ENCODE measurements at regions not wholly inside any gene's neighbourhood (a gene's known extent, or its start where the extent isn't known, plus 50 kb on each side); places are given as distances from the start of the nearest gene placed in this dataset.
A peak's percentile ranks its signal among the peaks of the same experiment; 100 is the strongest.

- Histone ChIP-seq H3K36me3 (no peaks in the 10 kb centered on the region), H3K27ac (peak overlapping the region; percentile 26 to 58), H3K4me1 (peaks cover 5 to 18% of the 10 kb centered on the region in 2 donors), H3K27me3 (no peaks in the 10 kb centered on the region), H3K9me3 (no peaks in the 10 kb centered on the region), H3K4me3 (no peak overlapping the region)
- TF ChIP-seq, protein P1, sequence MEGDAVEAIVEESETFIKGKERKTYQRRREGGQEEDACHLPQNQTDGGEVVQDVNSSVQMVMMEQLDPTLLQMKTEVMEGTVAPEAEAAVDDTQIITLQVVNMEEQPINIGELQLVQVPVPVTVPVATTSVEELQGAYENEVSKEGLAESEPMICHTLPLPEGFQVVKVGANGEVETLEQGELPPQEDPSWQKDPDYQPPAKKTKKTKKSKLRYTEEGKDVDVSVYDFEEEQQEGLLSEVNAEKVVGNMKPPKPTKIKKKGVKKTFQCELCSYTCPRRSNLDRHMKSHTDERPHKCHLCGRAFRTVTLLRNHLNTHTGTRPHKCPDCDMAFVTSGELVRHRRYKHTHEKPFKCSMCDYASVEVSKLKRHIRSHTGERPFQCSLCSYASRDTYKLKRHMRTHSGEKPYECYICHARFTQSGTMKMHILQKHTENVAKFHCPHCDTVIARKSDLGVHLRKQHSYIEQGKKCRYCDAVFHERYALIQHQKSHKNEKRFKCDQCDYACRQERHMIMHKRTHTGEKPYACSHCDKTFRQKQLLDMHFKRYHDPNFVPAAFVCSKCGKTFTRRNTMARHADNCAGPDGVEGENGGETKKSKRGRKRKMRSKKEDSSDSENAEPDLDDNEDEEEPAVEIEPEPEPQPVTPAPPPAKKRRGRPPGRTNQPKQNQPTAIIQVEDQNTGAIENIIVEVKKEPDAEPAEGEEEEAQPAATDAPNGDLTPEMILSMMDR (IDR thresholded peaks at IDR 0.05): no peak
- DNase-seq (ENCODE audit: low spot score in 2 of 2): no peak
- intact Hi-C loops (cut with DNase I): loop anchor here (5.0 kb wide), 2 partner anchors 97 to 122 kb away; partner anchors contain the start of gene DAB2
Observed at GRCh38 chr5:39519566-39520231, 94.9 kb upstream of the DAB2 start.

GRCh38 chr5:39519079-39519478 is 94.3 kb upstream of the DAB2 start:
- intact Hi-C loops (cut with DNase I): no loop called here
- Histone ChIP-seq H3K4me1 (peaks cover 5 to 18% of the 10 kb centered on the region in 2 donors), H3K36me3 (no peaks in the 10 kb centered on the region), H3K9me3 (no peaks in the 10 kb centered on the region), H3K4me3 (no peak overlapping the region), H3K27ac (peak overlapping the region in 1 of 2 donors; percentile 58), H3K27me3 (no peaks in the 10 kb centered on the region)
- TF ChIP-seq, protein P1 (IDR thresholded peaks at IDR 0.05): no peak
- no peak for DNase-seq (ENCODE audit: low spot score in 2 of 2)

DNA sequence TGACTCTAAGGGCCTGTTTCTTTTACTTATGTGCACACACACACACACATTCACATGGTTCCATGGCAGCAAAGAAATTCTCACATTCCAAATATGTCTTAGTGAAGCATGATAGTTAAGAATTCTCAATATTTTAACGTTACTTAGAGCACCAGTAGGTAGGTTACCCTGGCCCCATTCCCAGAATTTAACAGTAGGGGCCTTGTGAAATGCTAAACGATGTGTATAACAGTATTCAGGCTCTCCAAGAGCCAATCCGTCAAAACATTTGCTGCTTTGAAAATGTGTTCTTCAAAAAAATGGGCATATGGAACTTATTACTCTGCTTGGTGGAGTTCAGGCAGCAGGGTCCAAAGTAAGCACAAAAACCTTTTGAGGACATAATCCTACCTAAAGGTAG is 93.7 kb upstream of the DAB2 start:
- TF ChIP-seq, protein P1 (IDR thresholded peaks at IDR 0.05): no peak
- Histone ChIP-seq H3K27ac (peak overlapping the region in 1 of 2 donors; percentile 4), H3K36me3 (no peaks in the 10 kb centered on the region), H3K27me3 (no peaks in the 10 kb centered on the region), H3K4me3 (no peak overlapping the region), H3K9me3 (no peaks in the 10 kb centered on the region), H3K4me1 (peaks cover 5 to 18% of the 10 kb centered on the region in 2 donors)
- DNase-seq (ENCODE audit: low spot score in 2 of 2): no peak
- intact Hi-C loops (cut with DNase I): no loop called here

DNA sequence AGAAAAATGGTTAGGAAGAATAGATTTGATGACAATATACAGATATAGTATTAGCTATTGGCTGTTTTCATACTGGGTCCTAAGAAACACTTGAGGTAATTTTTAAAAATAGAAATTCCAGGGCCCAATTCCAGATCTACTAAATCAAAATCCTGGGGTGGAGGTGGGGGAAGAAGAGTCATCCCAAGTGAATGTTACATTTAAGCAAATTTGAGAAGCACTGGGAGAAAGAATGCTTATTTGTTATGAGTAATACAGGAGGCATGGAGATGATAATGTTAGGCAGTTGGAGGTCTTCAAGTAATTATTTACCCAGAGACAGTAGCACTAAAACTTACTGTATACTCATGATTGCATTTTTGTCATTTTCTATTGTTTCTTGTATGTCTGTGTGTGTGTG is 93.0 kb upstream of the DAB2 start:
- Histone ChIP-seq H3K4me1 (peaks cover 5 to 18% of the 10 kb centered on the region in 2 donors), H3K27ac (no peak overlapping the region)

DNA sequence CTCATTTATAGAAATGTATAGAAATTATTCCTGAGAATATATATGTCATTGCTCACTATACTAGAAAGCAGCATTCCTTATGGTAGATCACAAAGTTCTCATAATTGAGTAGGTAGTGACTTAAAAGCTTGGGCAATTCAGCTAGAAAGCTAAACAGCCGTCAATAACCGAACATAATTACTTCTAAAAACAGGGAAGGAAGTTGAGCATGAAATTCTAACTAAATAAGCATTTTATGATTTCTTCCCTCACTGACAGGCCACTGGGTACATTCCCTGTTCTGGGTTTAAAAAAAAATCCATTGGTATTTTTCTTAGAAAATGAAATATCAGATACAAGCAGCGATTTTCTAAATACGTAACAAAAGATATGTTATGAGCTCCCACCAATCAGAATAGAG is 91.1 kb upstream of the DAB2 start:
- no peak overlapping the region for H3K4me3 ChIP-seq
- H3K9me3 ChIP-seq: no peaks in the 10 kb centered on the region
- no peaks in the 10 kb centered on the region for H3K36me3 ChIP-seq
- no peaks in the 10 kb centered on the region for H3K27me3 ChIP-seq
- intact Hi-C loops (cut with DNase I): no loop called here
- DNase-seq (ENCODE audit: low spot score in 2 of 2): no peak
- TF ChIP-seq, protein P1 (IDR thresholded peaks at IDR 0.05): no peak
- H3K4me1 ChIP-seq: peaks cover 5 to 18% of the 10 kb centered on the region in 2 donors
- H3K27ac ChIP-seq: no peak overlapping the region

More for the DNA sequence above, 93.0 kb upstream of the DAB2 start:
- no peak for DNase-seq (ENCODE audit: low spot score in 2 of 2)
- Histone ChIP-seq H3K36me3 (no peaks in the 10 kb centered on the region), H3K9me3 (no peaks in the 10 kb centered on the region), H3K27me3 (no peaks in the 10 kb centered on the region), H3K4me3 (no peak overlapping the region)
- intact Hi-C loops (cut with DNase I): no loop called here
- TF ChIP-seq, protein P1 (IDR thresholded peaks at IDR 0.05): no peak

All from ascending aorta (tissue), 2 donors.